Endothelial cell of umbilical vein (primary cell): ENCODE measurements at regions not wholly inside any gene's neighbourhood (a gene's known extent, or its start where the extent isn't known, plus 50 kb on each side); places are given as distances from the start of the nearest gene placed in this dataset.

Source experiments
- CTCF ChIP-seq, 2 donors: IDR thresholded peaks; 1 replicate in 1 of 2; 2 replicates in 1 of 2; pipeline ENCODE4 v1.5.1; 2011; ENCODE audit warnings: low read length in 2 of 2, mild to moderate bottlenecking in 2 of 2, moderate library complexity in 2 of 2, control low read depth in 1 of 2, inconsistent platforms in 1 of 2, low read depth in 1 of 2; ENCODE audit not compliant: insufficient read depth in 1 of 2; ENCODE audit errors: extremely low read depth in 1 of 2
- EZH2 ChIP-seq: IDR thresholded peaks from 2 replicates; pipeline ENCODE4 v1.6.1; 2012; ENCODE audit warnings: borderline replicate concordance, low read depth, mild to moderate bottlenecking, moderate library complexity, low read length, inconsistent platforms; ENCODE audit not compliant: severe bottlenecking
- FOS ChIP-seq: IDR thresholded peaks from 2 replicates; pipeline ENCODE4 v1.6.1; 2011; ENCODE audit warnings: mild to moderate bottlenecking, low read length, moderate library complexity, borderline replicate concordance; ENCODE audit not compliant: insufficient read depth
- JUN ChIP-seq: IDR thresholded peaks from 2 replicates; pipeline ENCODE4 v1.6.1; 2011; ENCODE audit warnings: borderline replicate concordance, low read depth; ENCODE audit not compliant: insufficient read length, insufficient read depth
- MAX ChIP-seq: IDR thresholded peaks from 2 replicates; pipeline ENCODE4 v1.6.1; 2011; ENCODE audit not compliant: insufficient read depth, insufficient read length
- POLR2A ChIP-seq: IDR thresholded peaks from 2 replicates; pipeline ENCODE4 v1.6.1; 2012; ENCODE audit warnings: low read depth, mild to moderate bottlenecking, control low read depth, low read length
- POLR2AphosphoS5 ChIP-seq: IDR thresholded peaks from 2 replicates; pipeline ENCODE4 v1.6.1; 2012; ENCODE audit warnings: low read depth, mild to moderate bottlenecking, control low read depth, low read length, moderate library complexity; ENCODE audit not compliant: insufficient read depth

- TF ChIP-seq JUN: no peak
- no peak for TF ChIP-seq CTCF (IDR thresholded peaks at IDR 0.05; ENCODE audit: extremely low read depth in 1 of 2, insufficient read depth in 1 of 2, low read depth in 1 of 2, low read length in 2 of 2)
- TF ChIP-seq POLR2AphosphoS5: no peak
- TF ChIP-seq MAX: no peak
- no peak for TF ChIP-seq POLR2A
- no peak for TF ChIP-seq EZH2
- TF ChIP-seq FOS: no peak
These were observed 518.7 kb downstream of the TNS1 start for GRCh38 chr2:217484046-217484445.
